NCI-H446 (cell line): ENCODE measurements at regions not wholly inside any gene's neighbourhood (a gene's known extent, or its start where the extent isn't known, plus 50 kb on each side); places are given as distances from the start of the nearest gene placed in this dataset.
"Not testable (repeated sequence)": the region's sequence is repeated elsewhere in the genome, so short reads cannot be mapped to it uniquely, and the experiment has no call there.

ENCODE experiments used
- DNase-seq, 2 experiments: peaks; one replicate each; lab custom pipeline; 2025; lab: John Stamatoyannopoulos, UW

GRCh38 chr1:221881805-221882581 is 140.1 kb upstream of the DUSP10 start:
- DNase-seq, result no peak

- peak in 1 of 2 experiments; percentile 6 for DNase-seq
Observed at GRCh38 chr1:221880182-221880581, 138.3 kb upstream of the DUSP10 start.

GRCh38 chr1:221878134-221878533 is 136.2 kb upstream of the DUSP10 start:
- no peak for DNase-seq

- no peak for DNase-seq
Observed at GRCh38 chr1:221877311-221877710, 135.4 kb upstream of the DUSP10 start.

- no peak for DNase-seq
Observed at GRCh38 chr1:221875004-221875330, 133.1 kb upstream of the DUSP10 start.

- DNase-seq, result no peak
Observed at GRCh38 chr1:221874285-221875003, 132.6 kb upstream of the DUSP10 start.

- no peak for DNase-seq
Observed at GRCh38 chr1:221873673-221874072, 131.8 kb upstream of the DUSP10 start.

GRCh38 chr1:221871056-221871455 is 129.2 kb upstream of the DUSP10 start:
- no peak for DNase-seq

GRCh38 chr1:221869779-221870178 is 127.9 kb upstream of the DUSP10 start:
- no peak for DNase-seq

GRCh38 chr1:221868593-221869303 is 126.9 kb upstream of the DUSP10 start:
- DNase-seq, result no peak

GRCh38 chr1:221867003-221867402 is 125.1 kb upstream of the DUSP10 start:
- no peak for DNase-seq

GRCh38 chr1:221865808-221866207 is 123.9 kb upstream of the DUSP10 start:
- DNase-seq, result no peak

- no peak for DNase-seq
Observed at GRCh38 chr1:221863635-221864034, 121.7 kb upstream of the DUSP10 start.

- no peak for DNase-seq
Observed at GRCh38 chr1:221862971-221863370, 121.1 kb upstream of the DUSP10 start.

GRCh38 chr1:221858818-221859611 is 117.1 kb upstream of the DUSP10 start:
- peak; percentile 17 to 23 for DNase-seq

- DNase-seq, result not testable (repeated sequence)
Observed at GRCh38 chr1:221857094-221857444, 115.2 kb upstream of the DUSP10 start.

GRCh38 chr1:221856228-221857093 is 114.6 kb upstream of the DUSP10 start:
- no peak for DNase-seq

GRCh38 chr1:221855156-221855555 is 113.3 kb upstream of the DUSP10 start:
- DNase-seq, result no peak

- no peak for DNase-seq
Observed at GRCh38 chr1:221851336-221851735, 109.4 kb upstream of the DUSP10 start.

GRCh38 chr1:221850470-221851187 is 108.7 kb upstream of the DUSP10 start:
- DNase-seq, result no peak

GRCh38 chr1:221849897-221850296 is 108.0 kb upstream of the DUSP10 start:
- DNase-seq, result no peak
